Naive B cell (primary cell): ENCODE measurements at regions not wholly inside any gene's neighbourhood (a gene's known extent, or its start where the extent isn't known, plus 50 kb on each side); places are given as distances from the start of the nearest gene placed in this dataset.
A peak's percentile ranks its signal among the peaks of the same experiment; 100 is the strongest.
"Not testable (repeated sequence)": the region's sequence is repeated elsewhere in the genome, so short reads cannot be mapped to it uniquely, and the experiment has no call there.

Experiments
- ATAC-seq, 2 donors: fragments of 150-1000 bp; cut with Tn5 transposase; 2 replicates each; pipeline ENCODE4 v1.10.0; 2021; ENCODE audit warnings: low read depth in 2 of 2, mild to moderate bottlenecking in 2 of 2, moderate library complexity in 2 of 2
- DNase-seq: peaks from one replicate; pipeline ENCODE4 v3.0.0; 2022
- H3K27ac Mint-ChIP-seq, 6 donors: one replicate each; pipeline ENCODE4 v1.8.0; 2020 to 2022; ENCODE audit warnings: mild to moderate bottlenecking in 6 of 6, mixed read lengths in 6 of 6, moderate library complexity in 5 of 6, inconsistent platforms in 2 of 6
- H3K27me3 Mint-ChIP-seq, 3 donors: one replicate each; pipeline ENCODE4 v1.8.0; 2021 to 2022; ENCODE audit warnings: mixed read lengths in 3 of 3, mild to moderate bottlenecking in 1 of 3
- H3K36me3 Mint-ChIP-seq, 2 donors: one replicate each; pipeline ENCODE4 v1.8.0; 2020 to 2022; ENCODE audit warnings: mixed read lengths in 2 of 2, inconsistent platforms in 1 of 2, mild to moderate bottlenecking in 1 of 2
- H3K4me1 Mint-ChIP-seq, 3 donors: one replicate each; pipeline ENCODE4 v1.8.0; 2020 to 2022; ENCODE audit warnings: mixed read lengths in 3 of 3, inconsistent platforms in 1 of 3, mild to moderate bottlenecking in 1 of 3, moderate library complexity in 1 of 3
- H3K4me3 Mint-ChIP-seq, 8 donors: one replicate each; pipeline ENCODE4 v1.8.0; 2020 to 2022; ENCODE audit warnings: mild to moderate bottlenecking in 8 of 8, mixed read lengths in 8 of 8, moderate library complexity in 8 of 8, inconsistent platforms in 2 of 8
- H3K9me3 Mint-ChIP-seq, 7 donors: one replicate each; pipeline ENCODE4 v1.8.0; 2020 to 2022; ENCODE audit warnings: mixed read lengths in 7 of 7, mild to moderate bottlenecking in 5 of 7, inconsistent platforms in 2 of 7, moderate library complexity in 1 of 7

GRCh38 chr11:129503646-129504045 is 128.0 kb downstream of the BARX2 start:
- Mint-ChIP-seq H3K4me3 (no peak overlapping the region), H3K9me3 (peaks cover 0 to 19% (median 13%) of the 10 kb centered on the region in 7 donors), H3K27ac (peak overlapping the region in 1 of 6 donors; percentile 54), H3K4me1 (no peaks in the 10 kb centered on the region), H3K27me3 (no peaks in the 10 kb centered on the region), H3K36me3 (no peaks in the 10 kb centered on the region)
- ATAC-seq (no peak), DNase-seq (no peak)

GRCh38 chr11:129505266-129505665 is 129.6 kb downstream of the BARX2 start:
- H3K36me3 Mint-ChIP-seq: no peaks in the 10 kb centered on the region
- no peak for ATAC-seq
- no peak overlapping the region for H3K27ac Mint-ChIP-seq
- H3K9me3 Mint-ChIP-seq: peaks cover 0 to 20% (median 8%) of the 10 kb centered on the region in 7 donors
- DNase-seq: no peak
- H3K4me3 Mint-ChIP-seq: no peak overlapping the region
- H3K4me1 Mint-ChIP-seq: no peaks in the 10 kb centered on the region
- no peaks in the 10 kb centered on the region for H3K27me3 Mint-ChIP-seq

DNA sequence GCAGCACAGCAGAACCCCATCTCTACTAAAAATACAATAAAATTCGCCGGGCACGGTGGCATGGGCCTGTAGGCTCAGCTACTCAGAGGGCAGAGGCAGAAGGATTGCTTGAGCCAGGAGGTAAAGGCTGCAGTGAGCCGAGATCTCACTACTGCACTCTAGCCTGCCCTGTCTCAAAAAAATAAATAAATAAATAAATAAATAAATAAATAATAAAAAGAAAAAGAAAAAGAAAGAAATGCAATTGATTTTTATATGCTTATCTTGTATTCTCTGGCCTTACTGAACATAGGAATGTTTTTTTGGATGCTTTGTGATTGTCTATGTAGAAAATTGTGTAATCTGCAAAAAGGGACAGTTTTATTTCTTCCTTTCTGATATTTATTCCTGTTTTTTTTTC is 132.5 kb downstream of the BARX2 start:
- Mint-ChIP-seq H3K27ac (no peak overlapping the region), H3K9me3 (peaks cover 0 to 25% (median 3%) of the 10 kb centered on the region in 7 donors), H3K4me1 (no peaks in the 10 kb centered on the region), H3K27me3 (no peaks in the 10 kb centered on the region), H3K36me3 (no peaks in the 10 kb centered on the region), H3K4me3 (no peak overlapping the region)
- ATAC-seq (no peak), DNase-seq (no peak)

GRCh38 chr11:129528296-129528695 is 152.6 kb downstream of the BARX2 start:
- Mint-ChIP-seq H3K27ac (no peak overlapping the region), H3K27me3 (no peaks in the 10 kb centered on the region), H3K9me3 (peaks cover 4 to 18% (median 7%) of the 10 kb centered on the region in 7 donors), H3K4me1 (no peaks in the 10 kb centered on the region), H3K4me3 (no peak overlapping the region), H3K36me3 (no peaks in the 10 kb centered on the region)
- ATAC-seq (no peak), DNase-seq (no peak)

- peaks cover 0 to 6% of the 10 kb centered on the region in 2 donors for H3K36me3 Mint-ChIP-seq
- no peak overlapping the region for H3K27ac Mint-ChIP-seq
- no peak for ATAC-seq
- no peak for DNase-seq
- no peaks in the 10 kb centered on the region for H3K27me3 Mint-ChIP-seq
- peaks cover 7 to 28% (median 13%) of the 10 kb centered on the region in 7 donors for H3K9me3 Mint-ChIP-seq
- no peaks in the 10 kb centered on the region for H3K4me1 Mint-ChIP-seq
- peak overlapping the region in 1 of 8 donors; percentile 53 for H3K4me3 Mint-ChIP-seq
These were observed 154.7 kb downstream of the BARX2 start for GRCh38 chr11:129530154-129530895.

DNA sequence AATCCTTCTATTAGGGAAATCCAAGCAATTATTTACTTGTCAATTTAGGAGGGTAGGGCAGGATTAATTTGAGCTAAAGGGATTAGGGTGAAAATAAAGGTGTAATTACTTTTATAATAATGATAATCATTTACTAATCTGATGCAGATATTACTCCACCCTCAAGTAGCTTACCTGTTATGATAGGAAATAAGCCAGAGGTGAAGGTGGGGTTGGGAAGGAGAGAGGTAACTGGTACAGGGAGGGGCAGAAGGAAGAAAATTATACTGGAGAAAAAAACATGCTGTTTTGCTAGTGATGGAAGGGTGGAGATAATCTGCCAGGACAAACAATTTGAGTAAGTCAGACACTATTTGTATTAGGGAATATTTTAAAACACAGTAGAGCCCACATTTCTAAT is 157.7 kb downstream of the BARX2 start:
- ATAC-seq (no peak), DNase-seq (no peak)
- no peaks in the 10 kb centered on the region for H3K4me1 Mint-ChIP-seq
- no peaks in the 10 kb centered on the region for H3K27me3 Mint-ChIP-seq
- peaks cover 5 to 12% of the 10 kb centered on the region in 2 donors for H3K36me3 Mint-ChIP-seq
- H3K27ac Mint-ChIP-seq: no peak overlapping the region
- H3K4me3 Mint-ChIP-seq: no peak overlapping the region
- H3K9me3 Mint-ChIP-seq: peaks cover 14 to 46% (median 31%) of the 10 kb centered on the region in 7 donors

DNA sequence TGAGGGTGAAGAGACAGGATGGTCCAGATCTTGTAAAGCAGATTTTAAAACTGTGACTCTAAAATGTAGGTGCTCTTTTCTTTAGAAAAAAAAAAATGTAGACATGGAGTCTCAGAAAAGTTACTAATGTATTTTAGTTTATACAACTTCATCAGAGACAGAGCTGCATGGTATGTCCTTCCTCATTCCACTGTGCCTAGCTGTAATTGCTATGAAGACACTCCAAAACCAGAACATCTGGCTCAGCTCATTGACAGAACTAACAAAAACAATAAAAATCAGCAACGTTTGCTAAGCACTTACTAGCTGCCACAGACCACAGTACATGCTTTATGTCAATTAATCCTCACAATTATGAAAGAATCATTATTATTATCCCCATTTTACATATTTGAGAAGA is 160.7 kb downstream of the BARX2 start:
- Mint-ChIP-seq H3K4me1 (no peaks in the 10 kb centered on the region), H3K27ac (no peak overlapping the region), H3K4me3 (no peak overlapping the region), H3K27me3 (no peaks in the 10 kb centered on the region), H3K36me3 (peaks cover 5 to 12% of the 10 kb centered on the region in 2 donors), H3K9me3 (peaks cover 18 to 59% (median 42%) of the 10 kb centered on the region in 7 donors)
- DNase-seq (no peak), ATAC-seq (no peak)

DNA sequence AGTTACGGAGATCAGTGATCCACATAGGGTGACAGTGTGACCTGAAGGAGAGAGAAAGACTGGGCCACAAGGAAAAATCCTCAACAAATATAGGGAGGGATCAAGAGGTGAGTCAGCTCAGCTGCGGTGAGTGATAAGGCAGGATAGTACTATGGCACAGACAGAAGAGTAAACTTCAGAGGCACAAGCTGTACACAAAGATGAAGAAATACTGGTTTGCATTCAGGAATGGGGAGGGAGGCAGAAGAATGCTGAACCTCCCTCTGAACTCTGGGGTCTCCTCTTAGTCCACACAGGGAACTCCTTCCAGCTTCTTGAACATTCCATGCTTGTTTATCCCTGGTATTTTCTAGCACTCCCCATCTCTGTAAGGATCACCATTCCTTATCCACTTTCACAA is 162.7 kb downstream of the BARX2 start:
- Mint-ChIP-seq H3K27ac (no peak overlapping the region), H3K27me3 (no peaks in the 10 kb centered on the region), H3K4me1 (no peaks in the 10 kb centered on the region), H3K4me3 (no peak overlapping the region), H3K9me3 (peaks cover 20 to 71% (median 42%) of the 10 kb centered on the region in 7 donors), H3K36me3 (peaks cover 5 to 12% of the 10 kb centered on the region in 2 donors)
- DNase-seq (no peak), ATAC-seq (no peak)

- ATAC-seq (no peak), DNase-seq (no peak)
- Mint-ChIP-seq H3K27me3 (peaks cover 0 to 7% (median 0%) of the 10 kb centered on the region in 3 donors), H3K27ac (no peak overlapping the region), H3K4me1 (no peaks in the 10 kb centered on the region), H3K36me3 (no peaks in the 10 kb centered on the region), H3K4me3 (no peak overlapping the region), H3K9me3 (peaks cover 9 to 41% (median 21%) of the 10 kb centered on the region in 7 donors)
These were observed 168.1 kb downstream of the BARX2 start for GRCh38 chr11:129543515-129544290.

GRCh38 chr11:129544691-129545090 is 169.0 kb downstream of the BARX2 start:
- ATAC-seq (no peak), DNase-seq (no peak)
- Mint-ChIP-seq H3K27ac (no peak overlapping the region), H3K4me1 (no peaks in the 10 kb centered on the region), H3K36me3 (no peaks in the 10 kb centered on the region), H3K4me3 (no peak overlapping the region), H3K9me3 (peaks cover 11 to 39% (median 21%) of the 10 kb centered on the region in 7 donors), H3K27me3 (peaks cover 0 to 7% (median 0%) of the 10 kb centered on the region in 3 donors)

DNA sequence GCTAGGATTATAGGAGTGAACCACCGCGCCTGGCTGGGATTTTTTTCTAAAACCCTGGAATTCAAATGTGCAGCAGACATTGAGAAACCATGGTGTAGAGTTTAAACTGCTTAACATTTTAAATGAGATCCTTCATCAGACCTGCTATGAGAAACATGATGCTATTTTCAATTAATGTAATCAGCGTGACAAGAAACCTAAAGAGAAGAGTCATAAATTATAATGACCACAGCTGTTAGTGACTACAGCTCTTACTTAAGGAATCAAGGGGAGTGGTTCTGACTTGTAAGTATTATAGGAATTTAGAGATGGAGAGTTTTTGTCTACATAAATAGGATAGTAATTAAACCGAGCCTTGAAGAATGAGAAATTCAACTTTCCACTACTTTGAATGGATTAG is 170.6 kb downstream of the BARX2 start:
- peaks cover 4 to 43% (median 15%) of the 10 kb centered on the region in 7 donors for H3K9me3 Mint-ChIP-seq
- H3K4me1 Mint-ChIP-seq: no peaks in the 10 kb centered on the region
- H3K27ac Mint-ChIP-seq: no peak overlapping the region
- no peak overlapping the region for H3K4me3 Mint-ChIP-seq
- DNase-seq: no peak
- H3K36me3 Mint-ChIP-seq: no peaks in the 10 kb centered on the region
- ATAC-seq: no peak
- peaks cover 0 to 7% (median 0%) of the 10 kb centered on the region in 3 donors for H3K27me3 Mint-ChIP-seq

- H3K4me1 Mint-ChIP-seq: no peaks in the 10 kb centered on the region
- DNase-seq (no peak), ATAC-seq (no peak)
- H3K27me3 Mint-ChIP-seq: peaks cover 0 to 11% (median 0%) of the 10 kb centered on the region in 3 donors
- H3K9me3 Mint-ChIP-seq: peaks cover 0 to 16% (median 4%) of the 10 kb centered on the region in 7 donors
- H3K27ac Mint-ChIP-seq: no peak overlapping the region
- no peak overlapping the region for H3K4me3 Mint-ChIP-seq
- no peaks in the 10 kb centered on the region for H3K36me3 Mint-ChIP-seq
These were observed 181.8 kb downstream of the BARX2 start for GRCh38 chr11:129557421-129557820.

- Mint-ChIP-seq H3K27ac (no peak overlapping the region), H3K27me3 (no peaks in the 10 kb centered on the region), H3K9me3 (peaks cover 9 to 32% (median 19%) of the 10 kb centered on the region in 7 donors), H3K36me3 (peaks cover 0 to 7% of the 10 kb centered on the region in 2 donors), H3K4me1 (no peaks in the 10 kb centered on the region), H3K4me3 (no peak overlapping the region)
- no peak for DNase-seq
- no peak for ATAC-seq
These were observed 193.4 kb downstream of the BARX2 start for GRCh38 chr11:129569007-129569406.

DNA sequence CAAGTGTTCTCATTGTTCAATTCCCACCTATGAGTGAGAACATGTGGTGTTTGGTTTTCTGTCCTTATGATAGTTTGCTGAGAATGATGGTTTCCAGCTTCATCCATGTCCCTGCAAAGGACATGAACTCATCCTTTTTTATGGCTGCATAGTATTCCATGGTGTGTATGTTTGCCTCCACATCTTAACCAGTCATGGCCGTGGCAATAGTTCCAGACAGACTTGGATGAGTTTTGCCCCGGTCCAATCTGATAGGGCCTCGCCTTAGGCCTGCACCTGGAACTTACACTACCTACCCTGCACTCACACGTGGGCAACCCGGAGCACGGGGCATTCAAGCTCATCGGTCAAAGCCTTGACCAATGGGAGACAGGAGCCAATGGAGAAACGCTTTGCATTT is 197.0 kb downstream of the BARX2 start:
- not testable (repeated sequence) for H3K27me3 Mint-ChIP-seq, ATAC-seq, H3K4me3 Mint-ChIP-seq, DNase-seq, H3K4me1 Mint-ChIP-seq, H3K27ac Mint-ChIP-seq
- H3K9me3 Mint-ChIP-seq: peaks cover 14 to 49% (median 25%) of the 10 kb centered on the region in 7 donors
- peaks cover 0 to 16% of the 10 kb centered on the region in 2 donors for H3K36me3 Mint-ChIP-seq
